Endothelial cell (in vitro differentiated cells): ENCODE measurements at regions not wholly inside any gene's neighbourhood (a gene's known extent, or its start where the extent isn't known, plus 50 kb on each side); places are given as distances from the start of the nearest gene placed in this dataset.

Experiments used
- DNase-seq: peaks from one replicate; pipeline ENCODE4 v3.0.0; 2021; ENCODE audit warnings: low spot score
- H3K27ac Mint-ChIP-seq: one replicate; pipeline ENCODE4 v1.8.0; 2021; ENCODE audit warnings: mixed read lengths, inconsistent platforms; ENCODE audit not compliant: unreplicated experiment
- H3K27me3 Mint-ChIP-seq: one replicate; pipeline ENCODE4 v1.8.0; 2021; ENCODE audit warnings: mild to moderate bottlenecking, moderate library complexity, mixed read lengths, inconsistent platforms; ENCODE audit not compliant: unreplicated experiment
- H3K36me3 Mint-ChIP-seq: one replicate; pipeline ENCODE4 v1.8.0; 2021; ENCODE audit warnings: mild to moderate bottlenecking, low read depth, mixed read lengths, inconsistent platforms; ENCODE audit not compliant: unreplicated experiment
- H3K4me1 Mint-ChIP-seq: one replicate; pipeline ENCODE4 v1.8.0; 2021; ENCODE audit warnings: mild to moderate bottlenecking, mixed read lengths, inconsistent platforms; ENCODE audit not compliant: unreplicated experiment
- H3K4me3 Mint-ChIP-seq: one replicate; pipeline ENCODE4 v1.8.0; 2021; ENCODE audit warnings: mild to moderate bottlenecking, mixed read lengths, inconsistent platforms; ENCODE audit not compliant: unreplicated experiment
- H3K9me3 Mint-ChIP-seq: one replicate; pipeline ENCODE4 v1.8.0; 2021; ENCODE audit warnings: mixed read lengths, inconsistent platforms; ENCODE audit not compliant: unreplicated experiment
- CTCF ChIP-seq: fragments of 200-600 bp; sonication (generic); IDR thresholded peaks from one replicate; pipeline ENCODE4 v1.5.0; 2021; ENCODE audit warnings: antibody characterized with exemption; ENCODE audit not compliant: unreplicated experiment

GRCh38 chr6:98605705-98606104 lies 228.7 kb upstream of the POU3F2 start:
- H3K27ac Mint-ChIP-seq: no peak overlapping the region
- H3K27me3 Mint-ChIP-seq: peaks cover 3% of the 10 kb centered on the region
- H3K4me3 Mint-ChIP-seq: no peak overlapping the region
- no peaks in the 10 kb centered on the region for H3K36me3 Mint-ChIP-seq
- no peaks in the 10 kb centered on the region for H3K4me1 Mint-ChIP-seq
- TF ChIP-seq CTCF: no peak
- H3K9me3 Mint-ChIP-seq: no peaks in the 10 kb centered on the region
- no peak for DNase-seq

GRCh38 chr6:98627129-98627775 lies 207.1 kb upstream of the POU3F2 start:
- no peaks in the 10 kb centered on the region for H3K4me1 Mint-ChIP-seq
- peaks cover 1% of the 10 kb centered on the region for H3K27me3 Mint-ChIP-seq
- H3K27ac Mint-ChIP-seq: no peak overlapping the region
- H3K36me3 Mint-ChIP-seq: no peaks in the 10 kb centered on the region
- no peak for DNase-seq
- TF ChIP-seq CTCF: no peak
- no peak overlapping the region for H3K4me3 Mint-ChIP-seq
- no peaks in the 10 kb centered on the region for H3K9me3 Mint-ChIP-seq

GRCh38 chr6:98633886-98634285 lies 200.5 kb upstream of the POU3F2 start:
- no peak for DNase-seq
- Mint-ChIP-seq H3K4me1 (no peaks in the 10 kb centered on the region), H3K27ac (no peak overlapping the region), H3K4me3 (no peak overlapping the region), H3K36me3 (no peaks in the 10 kb centered on the region), H3K27me3 (no peaks in the 10 kb centered on the region), H3K9me3 (no peaks in the 10 kb centered on the region)
- no peak for TF ChIP-seq CTCF

- no peaks in the 10 kb centered on the region for H3K36me3 Mint-ChIP-seq
- no peak overlapping the region for H3K4me3 Mint-ChIP-seq
- no peaks in the 10 kb centered on the region for H3K27me3 Mint-ChIP-seq
- TF ChIP-seq CTCF: no peak
- DNase-seq: no peak
- no peaks in the 10 kb centered on the region for H3K9me3 Mint-ChIP-seq
- no peak overlapping the region for H3K27ac Mint-ChIP-seq
- H3K4me1 Mint-ChIP-seq: no peaks in the 10 kb centered on the region
These were observed 199.8 kb upstream of the POU3F2 start for GRCh38 chr6:98634569-98634968.

- no peak overlapping the region for H3K27ac Mint-ChIP-seq
- H3K4me1 Mint-ChIP-seq: no peaks in the 10 kb centered on the region
- DNase-seq: no peak
- no peaks in the 10 kb centered on the region for H3K36me3 Mint-ChIP-seq
- H3K27me3 Mint-ChIP-seq: no peaks in the 10 kb centered on the region
- TF ChIP-seq CTCF: no peak
- H3K9me3 Mint-ChIP-seq: no peaks in the 10 kb centered on the region
- H3K4me3 Mint-ChIP-seq: no peak overlapping the region
These were observed 199.2 kb upstream of the POU3F2 start for GRCh38 chr6:98635191-98635590.
